ENCODE measurements at regions not wholly inside any gene's neighbourhood (a gene's known extent, or its start where the extent isn't known, plus 50 kb on each side); places are given as distances from the start of the nearest gene placed in this dataset.

- TF ChIP-seq CTCF (IDR thresholded peaks at IDR 0.05) (no peak), POLR2A (IDR thresholded peaks at IDR 0.05) (no peak)
These were observed 609.8 kb downstream of the HS3ST4 start for GRCh38 chr16:26301516-26301915.
